Bronchial epithelial cell (primary cell): ENCODE measurements at regions not wholly inside any gene's neighbourhood (a gene's known extent, or its start where the extent isn't known, plus 50 kb on each side); places are given as distances from the start of the nearest gene placed in this dataset.

ENCODE experiments used
- DNase-seq: peaks from one replicate; pipeline ENCODE4 v3.0.0-alpha.2; 2010; ENCODE audit warnings: low read depth
- FAIRE-seq: peaks from 2 replicates; lab custom pipeline; 2011; peaks lifted over from hg19 to GRCh38; lab: Jason Lieb, UNC
- H3K27me3 ChIP-seq: 2 replicates; pipeline ENCODE4 v1.5.1; 2011; ENCODE audit warnings: low read length; ENCODE audit not compliant: control insufficient read depth, insufficient read depth
- H3K36me3 ChIP-seq: 2 replicates; pipeline ENCODE4 v1.5.1; 2011; ENCODE audit warnings: low read length; ENCODE audit not compliant: control insufficient read depth, insufficient read depth
- H3K4me3 ChIP-seq: 2 replicates; pipeline ENCODE4 v1.5.1; 2011; ENCODE audit warnings: mild to moderate bottlenecking, low read depth, low read length, control low read depth
- CTCF ChIP-seq: IDR thresholded peaks from 2 replicates; pipeline ENCODE4 v1.5.1; 2011; ENCODE audit warnings: mild to moderate bottlenecking, moderate library complexity, low read length, control low read depth, inconsistent platforms; ENCODE audit not compliant: insufficient read depth, severe bottlenecking

GRCh38 chr2:94960266-94960665 lies 65.2 kb upstream of the MAL start:
- FAIRE-seq (no peak), DNase-seq (peak; percentile 11)
- TF ChIP-seq CTCF = no peak

GRCh38 chr2:94960751-94961150 lies 64.8 kb upstream of the MAL start:
- Histone ChIP-seq H3K36me3 (no peaks in the 10 kb centered on the region), H3K27me3 (no peaks in the 10 kb centered on the region), H3K4me3 (no peak overlapping the region)
- no peak for FAIRE-seq
- no peak for TF ChIP-seq CTCF
- DNase-seq = no peak

More at GRCh38 chr2:94960266-94960665, 65.2 kb upstream of the MAL start:
- Histone ChIP-seq H3K27me3 (no peaks in the 10 kb centered on the region), H3K4me3 (no peak overlapping the region), H3K36me3 (no peaks in the 10 kb centered on the region)

GRCh38 chr2:94964193-94964592 lies 61.3 kb upstream of the MAL start:
- peak; percentile 52 for FAIRE-seq
- no peak for DNase-seq
- Histone ChIP-seq H3K27me3 (no peaks in the 10 kb centered on the region), H3K36me3 (no peaks in the 10 kb centered on the region), H3K4me3 (no peak overlapping the region)
- no peak for TF ChIP-seq CTCF

GRCh38 chr2:94966689-94967088 lies 58.8 kb upstream of the MAL start:
- no peak for TF ChIP-seq CTCF
- no peak for FAIRE-seq

GRCh38 chr2:94970353-94970752 lies 55.2 kb upstream of the MAL start:
- no peak for TF ChIP-seq CTCF

More at GRCh38 chr2:94966689-94967088, 58.8 kb upstream of the MAL start:
- no peak overlapping the region for H3K4me3 ChIP-seq
- DNase-seq = no peak
- no peaks in the 10 kb centered on the region for H3K27me3 ChIP-seq
- H3K36me3 ChIP-seq = no peaks in the 10 kb centered on the region

More at GRCh38 chr2:94970353-94970752, 55.2 kb upstream of the MAL start:
- FAIRE-seq (no peak), DNase-seq (no peak)
- no peak overlapping the region for H3K4me3 ChIP-seq
- H3K27me3 ChIP-seq = no peaks in the 10 kb centered on the region
- H3K36me3 ChIP-seq = no peaks in the 10 kb centered on the region
